B cell (primary cell): ENCODE measurements at regions not wholly inside any gene's neighbourhood (a gene's known extent, or its start where the extent isn't known, plus 50 kb on each side); places are given as distances from the start of the nearest gene placed in this dataset.

Experiments
- CTCF ChIP-seq: fragments of 200-600 bp; IDR thresholded peaks from one replicate; pipeline ENCODE4 v1.8.0; 2022; ENCODE audit warnings: antibody characterized with exemption, mild to moderate bottlenecking
- EZH2 ChIP-seq: IDR thresholded peaks from 2 replicates; pipeline ENCODE4 v1.6.1; 2012; ENCODE audit warnings: borderline replicate concordance, low read depth, mild to moderate bottlenecking, moderate library complexity, low read length; ENCODE audit not compliant: insufficient read depth, poor library complexity, severe bottlenecking

- TF ChIP-seq CTCF (no peak), EZH2 (no peak)
Measured at GRCh38 chr21:15947677-15948076, 217.9 kb downstream of the USP25 start.
